A172 (cell line): ENCODE measurements at regions not wholly inside any gene's neighbourhood (a gene's known extent, or its start where the extent isn't known, plus 50 kb on each side); places are given as distances from the start of the nearest gene placed in this dataset.

Source experiments
- DNase-seq: peaks from one replicate; pipeline ENCODE4 v3.0.0-alpha.2; 2015; ENCODE audit warnings: low spot score

- DNase-seq, result no peak
These were observed 786.0 kb upstream of the KLHL1 start for GRCh38 chr13:70894258-70894657.

- DNase-seq, result no peak
These were observed 785.6 kb upstream of the KLHL1 start for GRCh38 chr13:70893832-70894231.

GRCh38 chr13:70890289-70890688 is 782.0 kb upstream of the KLHL1 start:
- DNase-seq, result no peak

DNA sequence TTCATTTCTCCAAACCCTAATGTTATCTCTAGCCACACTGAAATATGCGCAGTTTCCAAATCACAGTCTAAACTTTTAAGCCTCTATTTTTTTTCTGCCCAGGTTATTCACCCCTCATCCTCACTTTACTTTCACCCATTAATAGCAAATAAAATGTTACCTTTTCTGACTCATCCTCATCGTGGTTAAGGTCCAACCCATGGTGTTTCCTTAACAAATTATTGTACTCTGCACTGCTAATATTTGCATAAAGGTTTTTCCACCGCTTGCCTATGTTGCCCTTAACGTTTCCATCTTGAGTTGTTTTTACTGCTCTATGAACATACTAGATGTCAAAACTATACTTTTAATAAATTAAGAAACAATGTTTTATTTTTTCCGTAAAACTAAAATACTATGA is 780.9 kb upstream of the KLHL1 start:
- DNase-seq, result no peak

DNA sequence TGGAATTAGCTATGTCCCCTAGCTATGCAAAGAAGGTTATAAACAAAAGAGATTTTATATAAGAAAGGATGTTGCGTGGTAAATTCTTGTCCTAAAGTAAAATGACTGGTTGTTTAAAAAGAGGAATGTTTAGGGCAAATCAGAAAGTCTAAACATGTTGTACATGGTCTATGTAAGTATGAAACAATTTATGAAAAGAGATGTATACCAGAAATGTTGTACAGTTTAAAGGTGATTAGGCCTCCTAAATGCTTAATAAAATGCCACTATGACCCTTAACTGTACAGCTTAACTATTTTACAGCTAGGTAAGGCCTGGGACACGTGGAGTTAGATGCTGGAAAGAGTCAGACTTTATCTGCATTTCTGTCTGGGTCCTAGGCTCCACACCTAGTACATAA is 775.9 kb upstream of the KLHL1 start:
- no peak for DNase-seq

DNA sequence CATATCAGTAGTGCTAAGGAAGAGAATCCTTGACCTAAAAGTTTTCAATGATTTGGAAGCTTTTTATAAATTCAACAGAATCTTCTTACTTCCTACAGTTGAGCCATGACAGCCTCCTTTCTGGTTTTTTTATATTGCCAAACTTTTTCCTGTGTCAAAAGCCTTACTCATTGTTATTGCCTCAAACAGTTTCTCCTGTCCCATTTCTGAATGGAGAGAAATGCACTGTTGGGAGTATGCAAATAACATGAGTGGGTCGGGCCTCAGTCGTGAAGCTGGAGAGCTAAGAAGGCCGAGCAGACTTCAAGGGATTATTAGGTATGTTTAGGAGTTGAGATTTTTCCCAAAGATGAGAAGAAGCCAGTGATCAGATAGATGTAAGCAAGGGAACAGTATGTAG is 766.4 kb upstream of the KLHL1 start:
- DNase-seq, result no peak

DNA sequence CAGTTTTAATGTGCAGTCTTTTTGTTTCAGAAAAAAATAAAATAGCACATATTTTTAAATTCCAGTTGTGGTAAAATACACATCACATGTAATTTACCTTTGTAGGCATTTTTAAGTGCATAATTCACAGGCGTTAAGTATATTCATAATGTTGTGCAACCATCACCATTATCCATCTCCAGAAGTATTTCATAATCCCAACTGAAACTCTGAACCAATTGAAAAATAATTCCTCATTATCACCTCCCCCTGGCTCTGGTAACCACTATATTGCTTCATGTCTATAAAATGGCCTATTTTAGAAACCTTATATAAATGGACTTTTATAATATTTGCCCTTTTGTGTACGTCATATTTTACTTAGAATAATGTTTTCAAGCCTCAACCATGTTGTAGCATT is 756.5 kb upstream of the KLHL1 start:
- DNase-seq, result no peak

DNA sequence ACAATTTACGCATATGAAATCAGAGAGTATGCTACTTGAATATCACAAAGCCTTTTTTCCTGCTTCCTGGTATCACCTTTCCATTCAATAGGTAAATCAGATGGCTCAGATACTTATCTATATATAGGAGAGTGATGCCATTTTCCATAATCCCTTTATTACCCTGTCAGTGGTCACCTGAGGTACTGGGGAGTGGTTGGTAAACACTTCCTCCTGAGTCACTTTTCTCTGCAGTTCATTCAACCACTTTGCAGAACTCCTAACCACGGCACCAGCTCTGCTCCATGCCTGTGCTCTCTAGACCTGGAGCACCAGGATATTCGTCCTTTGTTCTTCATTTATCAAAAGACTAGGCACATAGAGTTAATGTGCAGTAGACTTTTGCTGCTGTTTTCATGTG is 748.5 kb upstream of the KLHL1 start:
- no peak for DNase-seq

GRCh38 chr13:70856025-70856424 is 747.8 kb upstream of the KLHL1 start:
- DNase-seq, result no peak

- no peak for DNase-seq
These were observed 741.0 kb upstream of the KLHL1 start for GRCh38 chr13:70849222-70849621.

DNA sequence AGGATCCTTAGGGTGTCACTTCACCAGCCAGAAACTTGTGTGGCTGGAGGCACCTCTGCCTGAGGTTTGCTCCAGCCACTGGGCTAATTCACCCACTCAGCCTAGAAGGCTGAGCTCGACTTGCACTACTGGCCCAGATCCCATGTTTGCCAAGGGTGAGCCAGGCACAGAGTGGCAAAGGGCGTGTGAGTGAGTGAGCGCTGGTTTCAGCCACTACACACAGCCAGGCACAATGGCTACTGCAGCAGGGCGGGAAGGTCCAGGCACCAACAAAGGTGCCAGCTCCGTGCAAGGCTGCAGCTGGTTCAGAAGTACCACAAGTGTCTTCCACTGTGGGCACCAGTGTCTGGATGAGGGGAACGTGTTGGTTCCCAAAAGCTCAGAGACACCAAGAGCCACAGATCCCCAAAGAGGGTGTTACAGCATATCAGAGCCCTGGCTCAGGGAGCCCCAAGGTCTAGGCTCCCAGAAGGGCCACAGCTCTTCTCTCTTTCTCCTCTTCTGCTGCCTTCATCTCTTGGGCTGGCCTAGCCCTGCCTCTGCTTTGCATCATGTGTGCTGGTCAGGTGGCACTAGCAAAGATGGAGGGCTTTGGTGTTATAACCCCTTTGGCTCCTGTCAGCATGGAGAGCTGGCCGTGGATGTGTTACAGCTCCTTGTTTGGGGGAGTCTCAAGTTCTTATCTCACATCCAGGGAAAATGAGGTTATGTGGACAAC is 736.3 kb upstream of the KLHL1 start:
- no peak for DNase-seq

- no peak for DNase-seq
These were observed 733.9 kb upstream of the KLHL1 start for GRCh38 chr13:70842062-70842644.

DNA sequence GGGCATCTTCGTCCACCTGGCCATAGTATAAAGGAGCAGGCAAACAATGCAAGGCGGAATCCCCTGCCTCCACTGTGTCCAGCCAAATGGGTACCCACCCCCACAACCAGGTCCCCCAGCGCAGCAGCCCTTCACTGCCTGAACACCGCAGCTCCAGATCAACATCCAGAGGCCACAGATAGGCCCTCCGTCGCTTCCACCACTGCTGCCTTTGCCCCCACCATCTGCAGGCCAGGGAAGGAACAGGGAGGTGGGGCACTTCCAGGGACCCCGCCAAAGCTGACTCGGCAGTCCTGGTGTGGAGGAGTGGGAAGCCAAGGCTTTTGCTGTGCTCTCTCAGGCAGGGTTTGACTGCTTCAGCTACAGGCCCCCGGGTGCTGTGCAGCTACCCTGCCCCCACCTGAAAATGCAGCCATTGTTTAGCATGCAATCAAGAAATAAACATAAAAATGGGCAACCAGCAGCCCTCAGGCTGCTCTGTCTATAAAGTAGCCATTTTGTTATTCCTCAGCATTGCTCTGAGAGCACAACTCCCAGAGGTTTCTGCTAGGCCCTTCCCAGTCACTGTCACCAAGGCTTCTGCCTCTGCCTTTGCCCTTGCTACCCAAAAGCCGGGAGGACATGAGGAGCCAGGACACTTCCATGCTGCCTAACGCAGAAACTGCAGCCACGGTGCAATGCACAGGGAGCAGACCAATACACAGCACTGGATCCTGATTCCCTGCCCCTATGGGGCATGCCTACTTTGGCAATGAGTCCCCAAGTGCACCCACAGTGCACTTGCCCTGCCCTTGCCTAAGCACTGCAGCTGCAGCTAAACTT is 733.2 kb upstream of the KLHL1 start:
- DNase-seq, result no peak

DNA sequence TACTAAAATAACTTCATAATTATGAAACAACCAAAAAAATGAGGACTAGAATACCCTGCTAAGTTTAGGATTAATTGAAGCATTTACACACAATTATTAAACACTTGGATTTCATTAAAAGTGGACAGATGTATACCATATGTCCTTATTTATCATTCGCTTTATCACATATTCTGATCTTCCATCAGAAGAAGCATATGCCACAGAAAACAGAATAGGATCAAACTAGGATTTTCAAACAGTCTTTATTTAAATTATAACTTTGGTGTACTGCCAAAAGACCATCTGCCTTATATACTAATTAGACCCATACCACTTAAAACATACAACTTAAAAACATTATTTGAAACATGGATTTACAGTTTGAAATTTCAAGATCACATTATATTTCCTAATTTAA is 727.1 kb upstream of the KLHL1 start:
- no peak for DNase-seq

GRCh38 chr13:70829748-70830147 is 721.5 kb upstream of the KLHL1 start:
- DNase-seq, result no peak

DNA sequence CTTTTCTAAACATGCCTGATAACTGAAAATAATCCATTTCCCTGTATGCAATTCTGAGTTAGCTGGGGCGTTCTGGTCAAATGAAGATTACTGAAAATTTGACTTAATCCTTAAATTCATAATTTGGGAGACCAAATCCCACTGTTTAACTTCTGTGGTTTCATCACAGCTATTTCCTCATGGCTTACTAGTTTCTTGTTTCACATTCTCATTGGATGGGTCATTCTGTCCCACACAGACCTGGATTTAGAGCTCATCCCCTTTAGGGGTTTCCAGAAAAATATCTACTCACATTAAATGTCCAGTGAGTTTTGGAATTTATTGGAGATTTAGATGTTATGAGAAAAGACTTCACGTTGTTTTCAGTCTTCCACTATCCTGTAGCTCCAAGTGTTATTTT is 709.3 kb upstream of the KLHL1 start:
- no peak for DNase-seq

- DNase-seq, result no peak
These were observed 708.6 kb upstream of the KLHL1 start for GRCh38 chr13:70816853-70817252.

DNA sequence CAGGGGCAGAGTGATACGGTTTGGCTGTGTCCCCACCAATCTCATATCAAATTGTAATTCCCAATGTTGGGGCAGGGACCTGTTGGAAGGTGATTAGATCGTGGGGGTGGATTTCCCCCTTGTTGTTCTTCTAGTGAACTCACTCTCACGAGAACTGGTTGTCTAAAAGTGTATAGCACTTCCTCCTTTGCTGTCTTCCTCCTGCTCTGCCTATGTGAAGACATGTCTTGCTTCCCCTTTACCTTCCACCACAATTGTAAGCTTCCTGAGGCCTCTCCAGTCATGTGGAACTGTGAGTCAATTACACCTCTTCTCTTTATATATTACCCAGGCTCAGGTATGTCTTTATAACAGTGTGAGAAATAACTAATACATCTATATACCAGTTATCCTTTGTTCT is 706.4 kb upstream of the KLHL1 start:
- no peak for DNase-seq

DNA sequence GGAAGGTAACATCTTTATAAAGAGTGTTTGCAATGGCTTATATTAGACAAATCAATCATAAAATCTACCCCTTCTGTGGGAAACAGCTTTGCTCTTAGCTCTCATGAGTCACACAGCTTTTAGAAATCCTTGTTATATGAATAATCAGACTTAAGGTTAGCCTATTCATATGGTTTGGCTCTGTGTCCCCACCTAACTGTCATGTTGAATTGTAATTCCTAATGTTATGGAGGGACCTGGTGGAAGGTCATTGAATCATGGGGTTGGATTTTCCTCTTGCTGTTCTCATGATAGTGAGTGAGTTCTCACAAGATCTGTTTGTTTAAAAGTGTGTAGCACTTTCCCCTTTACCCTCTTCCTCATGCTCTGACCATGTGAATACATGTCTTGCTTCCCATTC is 704.2 kb upstream of the KLHL1 start:
- no peak for DNase-seq

DNA sequence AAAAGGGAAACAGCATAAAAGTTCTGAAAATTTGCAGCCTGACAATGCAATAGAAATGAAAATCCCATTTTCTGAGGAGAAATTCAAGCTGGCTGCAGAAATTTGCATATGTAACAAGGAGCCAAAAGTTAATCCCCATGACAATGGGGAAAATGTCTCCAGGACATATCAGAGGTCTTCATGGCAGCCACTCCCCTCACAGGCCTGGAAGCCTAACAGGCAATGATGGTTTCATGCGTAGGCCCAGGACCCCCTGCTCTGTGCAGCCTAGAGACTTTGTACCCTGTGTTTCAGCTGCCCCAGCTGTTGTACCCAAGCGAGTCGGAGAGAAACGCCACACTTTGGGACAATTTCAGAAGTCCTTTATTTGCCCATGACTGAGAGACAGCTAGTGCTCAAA is 701.3 kb upstream of the KLHL1 start:
- no peak for DNase-seq

GRCh38 chr13:70798385-70798784 is 690.1 kb upstream of the KLHL1 start:
- no peak for DNase-seq

GRCh38 chr13:70795484-70795883 is 687.2 kb upstream of the KLHL1 start:
- no peak for DNase-seq

DNA sequence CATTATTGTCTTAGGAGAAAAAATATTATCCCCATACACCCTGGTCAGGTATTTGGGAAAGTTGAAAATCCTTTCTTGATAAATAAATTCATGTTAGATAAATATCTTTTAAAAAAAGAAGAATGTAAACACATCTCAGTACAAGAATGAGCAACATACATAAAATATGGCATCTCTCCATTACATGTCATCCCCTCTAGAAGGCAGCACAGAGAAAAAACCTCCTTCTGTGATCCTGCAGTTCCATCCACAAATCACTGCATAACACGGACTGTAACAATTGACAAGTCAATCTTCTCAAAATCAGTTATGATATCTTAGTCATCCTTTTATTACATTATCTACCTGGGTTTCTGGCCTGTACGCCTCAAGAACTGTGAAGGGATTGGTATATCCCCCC is 683.9 kb upstream of the KLHL1 start:
- no peak for DNase-seq
